Upper lobe of left lung (tissue), 6 donors: ENCODE measurements at regions not wholly inside any gene's neighbourhood (a gene's known extent, or its start where the extent isn't known, plus 50 kb on each side); places are given as distances from the start of the nearest gene placed in this dataset.

Experiments used
- ATAC-seq, 2 donors: fragments of 200-7000 bp; cut with Tn5 transposase; one replicate each; pipeline ENCODE4 v1.9.1; 2022; ENCODE audit warnings: mild to moderate bottlenecking in 2 of 2, moderate library complexity in 2 of 2; ENCODE audit not compliant: low FRiP score in 2 of 2
- DNase-seq, 2 donors: peaks; one replicate each; pipeline ENCODE4 v3.0.0-alpha.2; 2019 to 2020
- H3K27ac ChIP-seq, 4 donors: fragments of 200-600 bp; sonication (generic); one replicate each; pipeline ENCODE4 v1.5.1; 2016 to 2019
- H3K27me3 ChIP-seq, 4 donors: fragments of 200-600 bp; sonication (generic); one replicate each; pipeline ENCODE4 v1.5.1; 2017 to 2019
- H3K36me3 ChIP-seq, 4 donors: fragments of 200-600 bp; sonication (generic); one replicate each; pipeline ENCODE4 v1.5.1; 2016 to 2019
- H3K4me1 ChIP-seq, 4 donors: fragments of 200-600 bp; sonication (generic); one replicate each; pipeline ENCODE4 v1.5.1; 2018 to 2019
- H3K4me3 ChIP-seq, 4 donors: fragments of 200-600 bp; sonication (generic); one replicate each; pipeline ENCODE4 v1.5.1; 2017 to 2019; ENCODE audit warnings: mild to moderate bottlenecking in 2 of 4, moderate library complexity in 1 of 4
- H3K9me3 ChIP-seq, 4 donors: fragments of 200-600 bp; sonication (generic); one replicate each; pipeline ENCODE4 v1.5.1; 2018 to 2019
- CTCF ChIP-seq, 6 experiments: fragments of 450-650 bp in 4 of 6; fragments of 200-600 bp in 2 of 6; sonication (generic) in 2 of 6; IDR thresholded peaks; one replicate each; pipeline ENCODE4 v1.5.1; 2016 to 2019; ENCODE audit warnings: antibody characterized with exemption in 6 of 6
- EP300 ChIP-seq, 4 donors: sonication (generic); formaldehyde crosslinking; IDR thresholded peaks; one replicate each; pipeline ENCODE4 v1.5.1; 2017; ENCODE audit warnings: antibody characterized with exemption in 4 of 4, control low read depth in 2 of 4
- POLR2A ChIP-seq, 4 donors: fragments of 450-650 bp; IDR thresholded peaks; one replicate each; pipeline ENCODE4 v1.5.1; 2016 to 2017; ENCODE audit warnings: antibody characterized with exemption in 4 of 4, mild to moderate bottlenecking in 2 of 4
- POLR2AphosphoS5 ChIP-seq, 2 donors: sonication (generic); formaldehyde crosslinking; IDR thresholded peaks; one replicate each; pipeline ENCODE4 v1.5.1; 2017; ENCODE audit warnings: antibody characterized with exemption in 2 of 2
- WGBS, 2 donors: methylation state at CpG; one replicate each; pipeline ENCODE4 v1.1.5; 2017 to 2018; 5-methylcytosine and 5-hydroxymethylcytosine counted together
- donor health status: DM: no; HTN: no; CAD: no; lungs with moderate emphysema.
- donor health status: DM: no; HTN: yes; CAD: no; lungs with severe emphysema.

GRCh38 chr18:72342933-72343332, 201.2 kb downstream of the CBLN2 start:
- H3K4me3 ChIP-seq: no peak overlapping the region
- TF ChIP-seq CTCF (IDR thresholded peaks at IDR 0.05) (no peak), EP300 (IDR thresholded peaks at IDR 0.05) (no peak), POLR2A (IDR thresholded peaks at IDR 0.05) (no peak), POLR2AphosphoS5 (IDR thresholded peaks at IDR 0.05) (no peak)
- no peak overlapping the region for H3K27ac ChIP-seq
- 44 to 63% methylated on average over 2 of the region's 2 CpGs for WGBS, 2 donors
- no peaks in the 10 kb centered on the region for H3K4me1 ChIP-seq
- ATAC-seq (no peak), DNase-seq (no peak)
- H3K36me3 ChIP-seq: no peaks in the 10 kb centered on the region
- no peaks in the 10 kb centered on the region for H3K9me3 ChIP-seq
- no peaks in the 10 kb centered on the region for H3K27me3 ChIP-seq

GRCh38 chr18:72339976-72340375, 204.2 kb downstream of the CBLN2 start:
- no peak overlapping the region for H3K4me3 ChIP-seq
- 75 to 80% methylated on average over 1 of the region's 1 CpG for WGBS, 2 donors
- no peak overlapping the region for H3K27ac ChIP-seq
- H3K27me3 ChIP-seq: no peaks in the 10 kb centered on the region
- H3K36me3 ChIP-seq: no peaks in the 10 kb centered on the region
- ATAC-seq (no peak), DNase-seq (no peak)
- no peaks in the 10 kb centered on the region for H3K4me1 ChIP-seq
- no peaks in the 10 kb centered on the region for H3K9me3 ChIP-seq
- TF ChIP-seq EP300 (IDR thresholded peaks at IDR 0.05) (no peak), POLR2AphosphoS5 (IDR thresholded peaks at IDR 0.05) (no peak), POLR2A (IDR thresholded peaks at IDR 0.05) (no peak), CTCF (IDR thresholded peaks at IDR 0.05) (no peak)

GRCh38 chr18:72336786-72337185, 207.4 kb downstream of the CBLN2 start:
- no peak overlapping the region for H3K4me3 ChIP-seq
- TF ChIP-seq EP300 (IDR thresholded peaks at IDR 0.05) (no peak), CTCF (IDR thresholded peaks at IDR 0.05) (no peak), POLR2A (IDR thresholded peaks at IDR 0.05) (no peak), POLR2AphosphoS5 (IDR thresholded peaks at IDR 0.05) (no peak)
- H3K27me3 ChIP-seq: no peaks in the 10 kb centered on the region
- ATAC-seq (no peak), DNase-seq (no peak)
- H3K36me3 ChIP-seq: no peaks in the 10 kb centered on the region
- no peak overlapping the region for H3K27ac ChIP-seq
- no peaks in the 10 kb centered on the region for H3K9me3 ChIP-seq
- H3K4me1 ChIP-seq: no peaks in the 10 kb centered on the region

GRCh38 chr18:72329533-72329932, 214.6 kb downstream of the CBLN2 start:
- Histone ChIP-seq H3K36me3 (no peaks in the 10 kb centered on the region), H3K27me3 (no peaks in the 10 kb centered on the region), H3K4me3 (no peak overlapping the region), H3K27ac (no peak overlapping the region), H3K4me1 (no peaks in the 10 kb centered on the region), H3K9me3 (no peaks in the 10 kb centered on the region)
- DNase-seq: no peak
- WGBS, 2 donors: 48 to 51% methylated on average over 2 of the region's 2 CpGs
- no peak for TF ChIP-seq CTCF (IDR thresholded peaks at IDR 0.05)
- TF ChIP-seq POLR2A (IDR thresholded peaks at IDR 0.05): no peak
- no peak for TF ChIP-seq EP300 (IDR thresholded peaks at IDR 0.05)
- TF ChIP-seq POLR2AphosphoS5 (IDR thresholded peaks at IDR 0.05): no peak
- no peak for ATAC-seq

- DNase-seq: no peak
- Histone ChIP-seq H3K36me3 (no peaks in the 10 kb centered on the region), H3K4me1 (no peaks in the 10 kb centered on the region), H3K27ac (no peak overlapping the region), H3K4me3 (no peak overlapping the region), H3K9me3 (no peaks in the 10 kb centered on the region), H3K27me3 (no peaks in the 10 kb centered on the region)
- TF ChIP-seq POLR2AphosphoS5 (IDR thresholded peaks at IDR 0.05) (no peak), POLR2A (IDR thresholded peaks at IDR 0.05) (no peak), CTCF (IDR thresholded peaks at IDR 0.05) (no peak), EP300 (IDR thresholded peaks at IDR 0.05) (no peak)
- 63 to 78% methylated on average over 5 of the region's 5 CpGs for WGBS, 2 donors
- ATAC-seq: no peak
Observed at GRCh38 chr18:72325307-72325706, 218.8 kb downstream of the CBLN2 start.
